ENCODE measurements at regions not wholly inside any gene's neighbourhood (a gene's known extent, or its start where the extent isn't known, plus 50 kb on each side); places are given as distances from the start of the nearest gene placed in this dataset.
A peak's percentile ranks its signal among the peaks of the same experiment; 100 is the strongest.

DNA sequence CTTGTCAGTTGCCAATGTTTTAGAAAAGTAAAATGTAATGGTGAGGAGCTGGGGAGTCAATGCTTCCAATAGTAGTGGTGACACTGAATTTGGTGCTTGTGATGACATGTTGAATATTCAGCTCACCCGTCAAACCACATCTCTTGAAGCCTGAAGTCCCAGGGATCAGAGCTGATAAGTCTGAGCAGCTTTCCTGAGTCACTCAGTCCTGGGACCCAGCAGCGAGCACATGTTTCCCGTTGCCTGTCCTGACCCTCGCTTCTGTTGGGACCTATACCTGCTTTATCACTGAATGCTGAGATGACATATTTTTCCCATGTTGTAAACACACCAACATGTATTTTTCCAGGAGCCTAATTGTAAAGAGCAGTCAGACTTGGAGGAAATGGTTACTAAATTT, 693.6 kb downstream of the QKI start:
- H3K4me3 ChIP-seq (replicated peaks; ENCODE audit: low read depth, low read length): no peak overlapping the region
- DNase-seq (ENCODE audit: low read depth): no peak
- TF ChIP-seq, protein P1, sequence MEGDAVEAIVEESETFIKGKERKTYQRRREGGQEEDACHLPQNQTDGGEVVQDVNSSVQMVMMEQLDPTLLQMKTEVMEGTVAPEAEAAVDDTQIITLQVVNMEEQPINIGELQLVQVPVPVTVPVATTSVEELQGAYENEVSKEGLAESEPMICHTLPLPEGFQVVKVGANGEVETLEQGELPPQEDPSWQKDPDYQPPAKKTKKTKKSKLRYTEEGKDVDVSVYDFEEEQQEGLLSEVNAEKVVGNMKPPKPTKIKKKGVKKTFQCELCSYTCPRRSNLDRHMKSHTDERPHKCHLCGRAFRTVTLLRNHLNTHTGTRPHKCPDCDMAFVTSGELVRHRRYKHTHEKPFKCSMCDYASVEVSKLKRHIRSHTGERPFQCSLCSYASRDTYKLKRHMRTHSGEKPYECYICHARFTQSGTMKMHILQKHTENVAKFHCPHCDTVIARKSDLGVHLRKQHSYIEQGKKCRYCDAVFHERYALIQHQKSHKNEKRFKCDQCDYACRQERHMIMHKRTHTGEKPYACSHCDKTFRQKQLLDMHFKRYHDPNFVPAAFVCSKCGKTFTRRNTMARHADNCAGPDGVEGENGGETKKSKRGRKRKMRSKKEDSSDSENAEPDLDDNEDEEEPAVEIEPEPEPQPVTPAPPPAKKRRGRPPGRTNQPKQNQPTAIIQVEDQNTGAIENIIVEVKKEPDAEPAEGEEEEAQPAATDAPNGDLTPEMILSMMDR (IDR thresholded peaks at IDR 0.05; ENCODE audit: low read length, missing control alignments): no peak

DNA sequence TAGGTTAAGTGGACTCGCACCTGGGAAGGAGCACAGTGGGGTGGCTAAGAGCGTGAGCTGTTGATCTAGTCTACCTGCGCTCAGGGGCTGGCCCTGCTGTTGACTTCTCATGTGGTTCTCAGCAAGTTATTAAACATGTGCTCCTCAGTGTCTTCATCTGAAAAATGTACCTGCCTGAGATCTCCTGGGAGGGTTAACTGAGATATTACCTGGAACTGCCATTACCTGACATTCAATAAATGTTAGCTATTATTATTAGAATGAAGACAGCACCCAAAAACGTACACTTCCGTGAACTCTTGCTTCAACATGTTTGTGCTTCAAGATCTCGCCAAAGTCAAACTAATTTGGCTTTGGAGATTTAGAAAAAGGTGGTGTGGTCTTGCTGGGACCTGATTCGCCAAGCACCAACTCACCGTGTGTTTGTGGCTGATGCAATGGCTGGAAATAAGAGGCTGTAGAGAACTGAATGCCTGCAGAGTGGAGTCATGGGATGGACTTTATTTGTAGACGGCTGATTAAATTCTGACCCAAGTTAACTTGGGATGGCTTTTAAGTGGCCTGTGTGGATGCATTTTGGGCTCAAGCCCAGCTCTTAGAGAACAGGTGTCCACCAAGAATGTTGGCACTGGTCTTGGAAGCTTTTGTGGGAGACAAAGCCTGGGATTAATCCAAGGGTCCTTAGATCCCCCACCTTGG, 692.9 kb downstream of the QKI start:
- TF ChIP-seq, protein P1 (IDR thresholded peaks at IDR 0.05; ENCODE audit: low read length, missing control alignments): no peak
- H3K4me3 ChIP-seq (replicated peaks; ENCODE audit: low read depth, low read length): no peak overlapping the region
- peak; percentile 38 for DNase-seq (ENCODE audit: low read depth)

DNA sequence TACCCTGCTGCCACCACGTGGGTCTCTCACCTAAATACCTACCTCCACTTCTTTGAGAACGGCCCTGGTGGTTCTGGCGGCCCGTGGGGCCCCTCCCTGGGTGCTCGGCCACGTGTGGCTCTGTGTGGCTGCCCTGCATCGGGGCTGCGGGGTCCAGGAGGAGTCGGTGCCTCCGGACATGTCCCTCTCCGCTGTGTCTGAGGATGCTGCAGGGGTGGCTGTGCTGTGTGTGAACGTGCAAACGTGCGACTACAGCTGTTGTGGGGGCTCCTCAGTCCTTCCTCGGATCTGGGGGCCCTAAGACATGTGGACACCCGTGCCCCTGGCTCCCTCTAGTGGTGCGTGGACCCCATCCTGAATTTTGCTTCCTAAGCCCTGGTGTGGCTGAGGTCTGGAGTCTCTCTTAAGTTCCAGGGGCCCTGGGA, 691.8 kb downstream of the QKI start:
- DNase-seq (ENCODE audit: low read depth): peak; percentile 47
- H3K4me3 ChIP-seq (replicated peaks; ENCODE audit: low read depth, low read length): no peak overlapping the region
- TF ChIP-seq, protein P1 (IDR thresholded peaks at IDR 0.05; ENCODE audit: low read length, missing control alignments): peak; percentile 57

DNA sequence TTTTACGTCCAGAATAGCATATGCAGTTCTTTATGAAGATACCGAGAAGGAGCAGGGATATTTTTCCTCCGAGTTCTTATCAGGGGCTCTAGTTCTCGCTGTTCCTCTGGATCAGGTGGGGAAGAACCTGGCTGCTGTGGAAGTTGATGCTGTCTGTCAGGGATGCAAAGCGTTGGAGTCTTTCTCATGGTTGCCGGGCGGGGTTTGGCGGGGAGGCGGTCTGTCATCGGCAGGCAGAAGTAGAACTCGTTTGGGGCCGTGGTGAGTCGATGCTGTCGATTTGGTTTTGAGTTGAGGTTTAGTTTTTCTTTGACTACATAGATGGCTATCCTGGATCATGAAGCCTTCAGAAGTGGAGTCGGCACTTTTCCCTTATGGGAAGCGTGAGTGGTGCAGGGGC, 691.2 kb downstream of the QKI start:
- no peak for DNase-seq (ENCODE audit: low read depth)
- TF ChIP-seq, protein P1 (IDR thresholded peaks at IDR 0.05; ENCODE audit: low read length, missing control alignments): no peak
- no peak overlapping the region for H3K4me3 ChIP-seq (replicated peaks; ENCODE audit: low read depth, low read length)

GRCh38 chr6:164104432-164104831, 689.9 kb downstream of the QKI start:
- no peak overlapping the region for H3K4me3 ChIP-seq (replicated peaks; ENCODE audit: low read depth, low read length)
- DNase-seq (ENCODE audit: low read depth): no peak
- TF ChIP-seq, protein P1 (IDR thresholded peaks at IDR 0.05; ENCODE audit: low read length, missing control alignments): no peak

DNA sequence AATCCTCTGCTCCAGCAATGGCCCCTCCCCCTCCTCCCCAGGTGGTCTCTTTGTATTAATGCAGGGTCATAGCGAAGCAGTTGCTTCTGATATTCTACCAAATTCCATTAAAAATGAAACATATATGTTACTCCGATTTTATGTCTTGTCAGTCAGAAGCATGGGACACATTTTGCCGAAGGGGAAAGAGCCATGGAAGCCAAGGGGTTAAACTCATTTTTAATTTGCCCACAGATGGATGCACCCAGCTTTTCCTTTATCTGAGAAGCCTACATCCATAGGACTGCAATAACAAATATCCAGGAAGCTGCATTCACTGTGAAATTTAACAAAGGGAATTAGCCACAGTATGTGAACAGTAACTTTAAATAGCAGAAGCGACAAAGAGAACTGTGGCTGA, 688.2 kb downstream of the QKI start:
- DNase-seq (ENCODE audit: low read depth): no peak
- no peak overlapping the region for H3K4me3 ChIP-seq (replicated peaks; ENCODE audit: low read depth, low read length)
- TF ChIP-seq, protein P1 (IDR thresholded peaks at IDR 0.05; ENCODE audit: low read length, missing control alignments): no peak

- TF ChIP-seq, protein P1 (IDR thresholded peaks at IDR 0.05; ENCODE audit: low read length, missing control alignments): no peak
- no peak for DNase-seq (ENCODE audit: low read depth)
Measured at GRCh38 chr6:164101859-164102258, 687.3 kb downstream of the QKI start.

More at GRCh38 chr6:164101859-164102258, 687.3 kb downstream of the QKI start:
- no peak overlapping the region for H3K4me3 ChIP-seq (replicated peaks; ENCODE audit: low read depth, low read length)
